ENCODE measurements at regions not wholly inside any gene's neighbourhood (a gene's known extent, or its start where the extent isn't known, plus 50 kb on each side); places are given as distances from the start of the nearest gene placed in this dataset.

GRCh38 chr9:129375845-129376244 lies 197.8 kb upstream of the IER5L start:
- WGBS (ENCODE audit: insufficient coverage), result 100% methylated on average over 2 of the region's 5 CpGs
- Mint-ChIP-seq H3K4me1 (no peaks in the 10 kb centered on the region), H3K27me3 (ENCODE audit: low read depth in 2 of 2) (no peaks in the 10 kb centered on the region), H3K27ac (no peak overlapping the region), H3K9me3 (no peaks in the 10 kb centered on the region), H3K4me3 (no peak overlapping the region), H3K36me3 (no peaks in the 10 kb centered on the region)
- ATAC-seq (no peak), DNase-seq (no peak)
- Histone ChIP-seq H3K27me3 (ENCODE audit: control insufficient read depth, insufficient read depth, low read length) (no peaks in the 10 kb centered on the region), H3K9me3 (ENCODE audit: control insufficient read depth, insufficient read depth, low read length) (no peaks in the 10 kb centered on the region), H3K27ac (ENCODE audit: low read length) (no peak overlapping the region), H3K4me1 (ENCODE audit: control insufficient read depth, insufficient read depth, low read length) (no peaks in the 10 kb centered on the region), H3K36me3 (ENCODE audit: control insufficient read depth, insufficient read depth, low read length) (no peaks in the 10 kb centered on the region), H3K4me3 (ENCODE audit: low read length) (no peak overlapping the region)
- intact Hi-C loops (cut with micrococcal nuclease), result no loop called here
- TF ChIP-seq CTCF (IDR thresholded peaks at IDR 0.05), result no peak

- Histone ChIP-seq H3K4me3 (ENCODE audit: low read length) (no peak overlapping the region), H3K9me3 (ENCODE audit: control insufficient read depth, insufficient read depth, low read length) (no peaks in the 10 kb centered on the region), H3K4me1 (ENCODE audit: control insufficient read depth, insufficient read depth, low read length) (no peaks in the 10 kb centered on the region), H3K36me3 (ENCODE audit: control insufficient read depth, insufficient read depth, low read length) (no peaks in the 10 kb centered on the region), H3K27me3 (ENCODE audit: control insufficient read depth, insufficient read depth, low read length) (no peaks in the 10 kb centered on the region), H3K27ac (ENCODE audit: low read length) (no peak overlapping the region)
- Mint-ChIP-seq H3K27ac (no peak overlapping the region), H3K4me3 (no peak overlapping the region), H3K27me3 (ENCODE audit: low read depth in 2 of 2) (no peaks in the 10 kb centered on the region), H3K4me1 (no peaks in the 10 kb centered on the region), H3K36me3 (no peaks in the 10 kb centered on the region), H3K9me3 (no peaks in the 10 kb centered on the region)
- intact Hi-C loops (cut with micrococcal nuclease), result no loop called here
- ATAC-seq, result no peak
- WGBS (ENCODE audit: insufficient coverage), result 100% methylated on average over 2 of the region's 2 CpGs
- no peak for DNase-seq
- TF ChIP-seq CTCF (IDR thresholded peaks at IDR 0.05), result no peak
These were observed 196.6 kb upstream of the IER5L start for GRCh38 chr9:129374651-129375050.

GRCh38 chr9:129374231-129374630 lies 196.2 kb upstream of the IER5L start:
- H3K36me3 ChIP-seq (ENCODE audit: control insufficient read depth, insufficient read depth, low read length), result no peaks in the 10 kb centered on the region
- no peak overlapping the region for H3K27ac Mint-ChIP-seq
- no peaks in the 10 kb centered on the region for H3K36me3 Mint-ChIP-seq
- WGBS (ENCODE audit: insufficient coverage), result 98% methylated on average over 3 of the region's 3 CpGs
- ATAC-seq (no peak), DNase-seq (no peak)
- H3K27ac ChIP-seq (ENCODE audit: low read length), result no peak overlapping the region
- no peak overlapping the region for H3K4me3 Mint-ChIP-seq
- no peak overlapping the region for H3K4me3 ChIP-seq (ENCODE audit: low read length)
- H3K4me1 ChIP-seq (ENCODE audit: control insufficient read depth, insufficient read depth, low read length), result no peaks in the 10 kb centered on the region
- H3K4me1 Mint-ChIP-seq, result no peaks in the 10 kb centered on the region
- H3K9me3 Mint-ChIP-seq, result no peaks in the 10 kb centered on the region
- no peaks in the 10 kb centered on the region for H3K27me3 ChIP-seq (ENCODE audit: control insufficient read depth, insufficient read depth, low read length)
- intact Hi-C loops (cut with micrococcal nuclease), result no loop called here
- no peaks in the 10 kb centered on the region for H3K9me3 ChIP-seq (ENCODE audit: control insufficient read depth, insufficient read depth, low read length)
- no peak for TF ChIP-seq CTCF (IDR thresholded peaks at IDR 0.05)
- H3K27me3 Mint-ChIP-seq (ENCODE audit: low read depth in 2 of 2), result no peaks in the 10 kb centered on the region

- H3K4me1 Mint-ChIP-seq, result no peaks in the 10 kb centered on the region
- no peaks in the 10 kb centered on the region for H3K27me3 ChIP-seq (ENCODE audit: control insufficient read depth, insufficient read depth, low read length)
- DNase-seq (no peak), ATAC-seq (no peak)
- no peak overlapping the region for H3K27ac Mint-ChIP-seq
- no peak overlapping the region for H3K4me3 Mint-ChIP-seq
- WGBS (ENCODE audit: insufficient coverage), result 95% methylated on average over 8 of the region's 9 CpGs
- H3K36me3 ChIP-seq (ENCODE audit: control insufficient read depth, insufficient read depth, low read length), result no peaks in the 10 kb centered on the region
- intact Hi-C loops (cut with micrococcal nuclease), result no loop called here
- no peak overlapping the region for H3K4me3 ChIP-seq (ENCODE audit: low read length)
- H3K36me3 Mint-ChIP-seq, result no peaks in the 10 kb centered on the region
- H3K27me3 Mint-ChIP-seq (ENCODE audit: low read depth in 2 of 2), result no peaks in the 10 kb centered on the region
- H3K27ac ChIP-seq (ENCODE audit: low read length), result no peak overlapping the region
- no peaks in the 10 kb centered on the region for H3K4me1 ChIP-seq (ENCODE audit: control insufficient read depth, insufficient read depth, low read length)
- no peaks in the 10 kb centered on the region for H3K9me3 ChIP-seq (ENCODE audit: control insufficient read depth, insufficient read depth, low read length)
- H3K9me3 Mint-ChIP-seq, result no peaks in the 10 kb centered on the region
- no peak for TF ChIP-seq CTCF (IDR thresholded peaks at IDR 0.05)
These were observed 195.3 kb upstream of the IER5L start for GRCh38 chr9:129373361-129373760.

Data from natural killer cell (primary cell).